ENCODE measurements at regions not wholly inside any gene's neighbourhood (a gene's known extent, or its start where the extent isn't known, plus 50 kb on each side); places are given as distances from the start of the nearest gene placed in this dataset.
A peak's percentile ranks its signal among the peaks of the same experiment; 100 is the strongest.

GRCh38 chr16:85449191-85449884, 163.8 kb upstream of the GSE1 start (continued):
- TF ChIP-seq ZNF142 (CRISPR knock-in tag; IDR thresholded peaks at IDR 0.05) (peak; percentile 86), ZMAT5 (CRISPR knock-in tag; IDR thresholded peaks at IDR 0.05; ENCODE audit: borderline replicate concordance, low read depth) (no peak), TRIM22 (IDR thresholded peaks at IDR 0.05) (no peak), ZNF282 (IDR thresholded peaks at IDR 0.05; ENCODE audit: partially characterized antibody) (no peak), PREB (CRISPR knock-in tag; IDR thresholded peaks at IDR 0.05) (no peak), LBX2 (CRISPR knock-in tag; IDR thresholded peaks at IDR 0.05; ENCODE audit: borderline replicate concordance) (no peak), GABPA (IDR thresholded peaks at IDR 0.05; ENCODE audit: low read depth, low read length) (no peak), GABPA (CRISPR knock-in tag; IDR thresholded peaks at IDR 0.05; ENCODE audit: low read depth) (no peak), ZBTB8A (CRISPR knock-in tag; IDR thresholded peaks at IDR 0.05; ENCODE audit: borderline replicate concordance, low read depth) (no peak), ZBTB34 (CRISPR knock-in tag; IDR thresholded peaks at IDR 0.05) (no peak), HDAC1 (CRISPR knock-in tag; IDR thresholded peaks at IDR 0.05) (peak; percentile 69; the same call in 1 of the 2 replicates), ZNF660 (CRISPR knock-in tag; IDR thresholded peaks at IDR 0.05; ENCODE audit: borderline replicate concordance, low read depth) (no peak), DR1 (CRISPR knock-in tag; IDR thresholded peaks at IDR 0.05) (no peak), KDM3A (CRISPR knock-in tag; IDR thresholded peaks at IDR 0.05; ENCODE audit: low read depth) (no peak), MZF1 (CRISPR knock-in tag; IDR thresholded peaks at IDR 0.05; ENCODE audit: borderline replicate concordance) (no peak)
